NCI-H128 (cell line): ENCODE measurements at regions not wholly inside any gene's neighbourhood (a gene's known extent, or its start where the extent isn't known, plus 50 kb on each side); places are given as distances from the start of the nearest gene placed in this dataset.

Source experiments
- DNase-seq: peaks from one replicate; lab custom pipeline; 2025; ENCODE audit not compliant: unreplicated experiment; lab: John Stamatoyannopoulos, UW

DNA sequence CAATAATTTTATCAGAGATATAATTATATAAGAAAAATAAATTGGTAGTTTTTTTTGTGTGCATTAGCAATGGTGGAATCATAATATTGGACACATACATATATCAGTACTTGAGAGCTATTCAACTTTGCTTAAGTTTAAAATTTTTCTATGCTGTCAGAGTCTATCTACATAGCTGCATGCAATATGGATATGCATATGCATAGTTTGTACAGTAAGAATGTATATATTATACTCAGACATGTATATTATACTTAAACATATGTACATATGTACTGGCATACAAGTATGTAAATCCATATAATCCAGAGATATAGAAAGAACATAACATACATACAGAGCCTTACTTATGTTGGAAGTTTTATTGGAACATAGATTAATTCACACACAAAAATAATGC lies 1043.2 kb downstream of the EFNB2 start:
- no peak for DNase-seq

DNA sequence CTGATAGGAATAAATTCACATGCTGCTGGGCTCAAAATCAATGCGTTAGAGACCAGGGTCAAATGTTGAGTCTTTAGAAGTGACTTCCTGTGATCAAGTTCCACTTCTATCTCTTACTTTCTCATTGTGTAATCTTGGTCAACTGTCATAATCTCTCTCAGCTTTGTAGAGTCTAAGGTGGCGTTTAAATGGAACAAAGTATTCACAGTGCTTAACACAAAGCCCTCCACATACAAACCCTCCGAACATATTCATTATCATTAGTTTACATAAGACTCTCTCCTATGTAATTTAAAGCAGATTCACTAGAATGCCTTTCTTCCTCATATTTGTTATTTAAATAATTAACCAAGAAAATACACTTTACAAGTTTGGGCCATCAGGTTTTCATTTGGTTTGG lies 1044.1 kb downstream of the EFNB2 start:
- no peak for DNase-seq

DNA sequence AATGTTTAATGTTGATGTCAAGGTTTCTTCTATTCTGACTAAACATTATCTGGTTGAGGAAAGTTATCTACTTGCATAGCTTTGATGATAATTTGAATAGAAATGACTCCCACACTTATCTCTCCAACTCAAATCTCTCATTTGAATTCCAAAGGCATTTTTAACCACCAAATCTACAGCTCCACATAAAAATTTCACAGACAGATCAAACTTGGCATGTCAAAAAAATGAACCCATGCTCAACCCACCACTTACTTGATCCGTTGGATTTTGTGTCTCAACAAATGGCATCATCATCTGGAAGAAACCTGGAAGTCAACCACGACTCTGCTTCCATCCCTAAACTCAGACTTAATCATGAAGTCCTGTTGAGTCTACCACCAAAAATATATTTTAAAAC lies 1050.4 kb downstream of the EFNB2 start:
- DNase-seq, result no peak

DNA sequence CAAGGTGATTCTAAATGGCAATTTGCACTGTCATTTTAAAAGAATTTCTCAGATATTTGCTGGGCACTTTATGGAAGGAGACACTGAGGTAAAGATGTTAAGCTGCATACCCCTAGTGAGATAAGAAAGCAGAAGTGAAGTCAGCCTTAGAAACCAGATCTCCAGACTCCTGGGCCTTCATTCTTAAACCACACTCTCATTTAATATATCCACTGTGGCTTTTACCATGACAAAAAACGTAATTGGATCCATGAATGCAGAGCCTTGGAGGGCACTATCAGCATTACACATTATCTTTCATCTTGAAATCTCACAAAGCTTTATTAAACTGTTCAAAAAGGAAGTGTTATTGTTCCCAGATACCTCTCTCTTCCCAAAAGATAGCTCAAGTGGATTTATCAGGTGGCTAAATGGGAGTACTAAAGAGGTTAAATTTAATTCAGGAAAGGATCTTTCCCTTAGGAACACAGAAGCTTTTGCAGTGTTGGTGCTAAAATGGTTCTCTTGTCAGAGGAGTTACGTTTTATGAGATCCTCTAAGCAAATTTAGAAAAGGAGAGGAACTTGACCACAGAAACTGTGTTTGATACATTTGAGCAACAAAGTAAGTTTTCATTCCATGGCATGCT lies 1060.4 kb downstream of the EFNB2 start:
- no peak for DNase-seq

DNA sequence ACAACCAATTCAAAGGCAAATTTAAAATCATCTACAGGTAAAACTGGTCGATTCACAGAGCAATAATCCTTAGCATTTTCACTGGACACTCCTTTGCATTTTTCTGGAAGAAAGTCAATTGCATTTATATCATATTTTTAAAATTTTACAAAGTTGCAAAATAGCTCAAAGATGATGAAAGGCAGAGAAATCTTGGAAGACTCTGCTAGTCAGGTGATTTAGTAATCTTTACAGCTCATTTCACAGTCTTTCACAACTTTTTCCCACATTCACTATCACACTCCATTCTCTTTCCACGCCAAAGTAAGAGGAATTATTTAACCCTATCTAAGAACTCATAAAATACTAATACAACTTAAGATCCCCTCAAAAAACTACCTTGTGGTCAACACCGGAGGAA lies 1063.8 kb downstream of the EFNB2 start:
- no peak for DNase-seq

DNA sequence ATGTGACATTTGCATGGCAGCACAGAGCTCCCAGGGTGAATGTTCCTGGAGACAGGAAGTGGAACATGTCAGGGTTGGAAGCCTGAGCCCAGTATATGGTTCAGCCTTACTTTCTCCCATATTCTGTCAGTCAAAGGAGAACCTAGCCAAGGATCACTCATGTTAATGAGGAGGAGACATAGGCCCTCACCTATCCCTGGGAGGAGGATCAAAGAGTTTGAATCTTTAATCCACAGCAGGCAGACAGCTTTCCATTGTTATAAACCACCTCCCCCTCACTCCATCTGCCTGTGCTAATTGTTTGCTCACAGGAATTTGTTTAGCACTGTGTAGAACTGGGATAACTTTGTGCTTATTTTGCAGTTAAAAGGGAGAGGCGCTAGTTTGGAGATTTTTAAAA lies 1069.1 kb downstream of the EFNB2 start:
- DNase-seq, result no peak

DNA sequence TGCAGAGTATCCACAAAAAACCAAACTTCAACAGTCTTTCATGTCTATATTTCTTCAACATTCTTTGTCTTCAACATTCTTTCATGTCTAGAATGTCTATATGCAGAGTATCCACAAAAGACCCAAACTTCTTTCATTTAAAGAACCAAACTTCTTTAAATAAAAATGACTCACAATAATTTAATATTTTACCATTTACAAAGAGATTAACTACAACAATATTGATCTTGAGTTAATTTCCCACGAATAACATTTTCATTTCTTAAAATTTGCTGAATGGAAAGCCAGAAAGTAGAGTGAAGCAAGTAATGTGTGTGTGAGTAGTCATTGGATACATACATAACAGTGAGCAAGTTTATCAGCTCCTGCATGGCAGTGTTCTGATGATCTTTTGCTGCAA lies 1069.7 kb downstream of the EFNB2 start, which contains the start of gene DAOA:
Gene DAOA (plus strand): TSS at position 301 of the 400 bp plus-strand sequence.
- DNase-seq, result no peak

DNA sequence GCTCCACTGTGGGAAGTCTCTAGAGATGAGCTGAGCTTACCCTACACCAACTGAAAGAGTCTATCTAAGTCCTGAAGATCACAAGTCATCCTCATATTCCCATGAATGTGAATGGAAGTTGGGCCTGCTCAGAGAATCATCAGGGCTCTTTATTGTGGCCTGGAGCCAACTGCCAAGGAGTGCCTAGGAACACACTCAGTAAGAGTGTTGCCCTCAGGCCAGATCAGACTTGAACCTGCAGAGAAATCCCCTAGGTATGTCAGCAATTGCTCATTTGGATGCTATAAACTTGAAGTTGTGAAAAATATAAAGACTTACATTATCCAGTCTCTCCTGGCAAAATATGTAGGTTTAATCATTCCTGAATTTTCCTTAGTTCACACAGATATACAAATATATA lies 1070.2 kb downstream of the EFNB2 start:
- no peak for DNase-seq

DNA sequence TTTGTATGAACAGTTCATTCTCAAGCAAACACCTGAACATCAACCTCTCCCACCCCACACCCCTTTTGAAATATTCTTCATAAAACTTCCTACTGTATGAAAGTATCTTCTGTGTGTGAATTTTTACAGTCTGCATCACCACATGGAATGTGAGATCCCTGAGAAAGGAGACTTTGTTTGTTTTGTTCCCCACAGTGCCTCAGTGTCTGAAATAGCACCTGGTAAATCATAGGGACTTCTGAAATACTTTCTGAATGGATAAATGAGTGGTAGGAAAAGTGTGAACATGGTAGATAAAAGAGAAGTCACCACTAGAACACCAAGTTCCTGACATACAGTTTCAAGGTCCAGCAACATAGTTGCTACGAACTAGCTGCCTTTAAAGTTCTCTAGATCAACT lies 1071.2 kb downstream of the EFNB2 start:
- no peak for DNase-seq

DNA sequence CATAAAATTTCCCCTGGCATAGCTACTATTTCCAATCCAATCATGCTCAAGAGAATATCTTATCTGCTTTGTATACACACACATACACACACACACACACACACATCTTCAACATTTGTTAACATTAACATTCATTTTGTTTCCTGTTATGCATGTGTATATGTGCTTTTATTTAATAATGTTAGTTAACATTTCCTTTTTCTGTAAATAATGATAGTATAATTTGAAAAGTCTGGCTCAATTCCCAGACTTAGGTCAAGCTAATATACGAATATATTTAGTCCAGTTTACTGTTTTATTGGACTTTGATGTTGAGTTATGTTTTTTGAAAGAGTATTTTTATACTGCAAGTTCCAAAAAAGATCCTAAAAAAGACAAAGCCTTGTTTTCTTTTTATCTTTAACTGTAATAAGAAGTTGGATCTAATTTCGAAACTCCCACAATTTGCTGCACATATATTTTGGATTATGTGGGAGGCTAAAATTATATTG lies 1072.4 kb downstream of the EFNB2 start:
- DNase-seq, result no peak

DNA sequence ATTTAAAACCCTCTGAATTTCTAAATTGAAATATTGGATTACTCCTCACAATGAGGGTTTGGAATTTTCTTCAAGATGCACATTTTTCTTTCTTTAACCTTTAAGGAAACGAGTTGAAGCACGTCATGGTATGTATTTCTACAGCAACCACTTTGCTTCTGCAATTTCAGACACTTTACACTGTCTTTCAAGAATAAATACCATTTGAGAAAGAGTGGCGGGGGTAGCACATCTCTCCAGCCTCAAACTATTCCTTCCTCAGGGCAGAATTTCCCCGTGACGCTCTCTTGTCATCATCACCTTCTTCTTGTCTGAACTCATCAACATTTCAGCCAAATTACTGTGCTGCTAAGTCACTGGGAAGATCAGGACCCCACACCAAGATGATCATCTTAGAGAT lies 1073.4 kb downstream of the EFNB2 start:
- no peak for DNase-seq

DNA sequence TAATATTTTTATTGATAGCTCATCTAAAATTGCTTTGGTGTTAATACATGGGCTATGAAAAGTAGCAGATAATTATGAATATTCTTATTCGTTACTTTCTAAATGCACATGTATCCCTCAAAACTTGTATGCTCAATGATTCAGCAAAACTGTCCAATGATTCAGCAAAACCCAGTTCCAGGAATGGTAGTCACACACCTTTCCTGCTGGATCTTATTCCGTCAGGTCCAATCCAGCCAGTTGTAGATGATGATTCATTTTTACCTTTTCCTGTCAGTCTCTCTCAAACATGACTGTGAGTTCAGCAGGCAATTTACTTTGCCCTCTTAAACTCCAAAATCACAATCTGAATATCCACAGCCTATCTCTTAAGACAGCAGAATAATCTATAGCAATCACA lies 1082.6 kb downstream of the EFNB2 start:
- no peak for DNase-seq

DNA sequence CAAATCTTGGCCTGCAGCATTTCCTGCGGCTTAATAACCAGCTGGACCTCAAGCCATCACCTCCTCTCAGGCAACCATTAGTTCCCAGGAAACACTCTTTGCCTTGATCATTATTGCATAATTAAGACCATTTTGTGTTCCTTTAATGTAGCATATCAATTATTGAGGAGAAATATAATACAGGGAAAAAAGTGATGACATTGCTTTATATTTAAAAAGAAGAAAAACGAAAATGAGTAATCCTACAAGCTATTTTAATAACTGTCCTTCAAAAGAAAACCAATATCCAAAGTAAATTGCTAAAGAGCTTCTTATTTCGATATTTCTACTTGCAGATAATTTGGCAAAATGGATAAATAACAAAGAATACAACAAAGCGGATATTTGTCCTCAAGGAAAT lies 1084.7 kb downstream of the EFNB2 start:
- DNase-seq, result no peak

DNA sequence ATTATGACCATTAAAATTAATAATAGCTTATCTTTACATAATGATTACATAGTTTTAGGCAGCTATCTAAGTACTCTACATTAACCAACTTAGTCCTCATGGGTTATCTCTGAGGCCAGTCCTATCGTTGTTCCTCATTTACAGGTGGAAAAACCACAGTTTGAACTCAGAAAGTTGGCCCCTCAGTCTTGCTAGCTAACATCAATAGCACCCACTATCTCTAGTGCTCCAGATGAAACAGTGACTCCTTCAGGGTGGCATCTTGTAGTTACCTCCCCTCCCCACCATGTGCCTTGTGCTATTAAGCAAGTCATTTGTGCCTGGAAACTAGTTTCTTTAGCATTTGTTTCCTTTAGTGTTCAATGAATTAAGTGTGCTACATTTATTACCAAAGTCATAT lies 1086.7 kb downstream of the EFNB2 start:
- no peak for DNase-seq

DNA sequence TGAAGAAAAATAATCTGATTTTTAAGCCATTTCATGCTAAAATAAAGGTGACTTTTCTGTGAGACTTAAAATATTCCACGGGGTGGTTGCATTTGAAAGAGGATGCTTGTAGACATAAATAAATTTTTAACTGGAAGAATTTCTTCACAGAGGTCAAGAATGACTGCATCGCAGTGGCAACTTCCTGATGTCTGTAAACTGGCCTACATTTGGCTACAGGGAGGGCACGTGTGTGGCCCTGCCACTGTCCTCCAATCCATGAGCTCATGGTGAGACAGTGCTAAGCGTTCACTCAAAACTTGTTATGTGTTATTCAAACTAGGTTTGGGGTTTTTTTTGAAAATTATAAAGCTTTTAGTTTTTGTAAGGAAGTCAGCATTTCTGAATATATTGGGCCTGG lies 1089.3 kb downstream of the EFNB2 start:
- DNase-seq, result no peak

DNA sequence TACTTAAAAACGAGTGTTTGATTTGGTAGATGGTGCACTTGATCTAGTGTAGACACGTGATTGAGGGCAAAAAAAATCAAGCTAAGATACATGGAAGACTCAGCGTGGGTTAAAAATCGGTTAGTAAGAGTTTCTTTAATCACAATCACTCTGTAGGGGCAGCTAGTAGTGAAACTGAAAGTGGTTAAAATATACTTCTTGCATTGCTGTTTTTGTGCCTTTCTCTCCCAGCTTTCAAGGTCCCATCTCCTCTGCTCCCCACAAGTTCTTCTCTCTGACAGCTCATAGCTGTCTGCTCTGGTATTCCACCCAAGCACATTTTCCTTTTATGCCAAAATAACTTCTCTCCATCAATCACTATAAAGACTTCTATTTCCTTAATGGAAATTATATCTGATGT lies 1089.7 kb downstream of the EFNB2 start:
- DNase-seq, result no peak

DNA sequence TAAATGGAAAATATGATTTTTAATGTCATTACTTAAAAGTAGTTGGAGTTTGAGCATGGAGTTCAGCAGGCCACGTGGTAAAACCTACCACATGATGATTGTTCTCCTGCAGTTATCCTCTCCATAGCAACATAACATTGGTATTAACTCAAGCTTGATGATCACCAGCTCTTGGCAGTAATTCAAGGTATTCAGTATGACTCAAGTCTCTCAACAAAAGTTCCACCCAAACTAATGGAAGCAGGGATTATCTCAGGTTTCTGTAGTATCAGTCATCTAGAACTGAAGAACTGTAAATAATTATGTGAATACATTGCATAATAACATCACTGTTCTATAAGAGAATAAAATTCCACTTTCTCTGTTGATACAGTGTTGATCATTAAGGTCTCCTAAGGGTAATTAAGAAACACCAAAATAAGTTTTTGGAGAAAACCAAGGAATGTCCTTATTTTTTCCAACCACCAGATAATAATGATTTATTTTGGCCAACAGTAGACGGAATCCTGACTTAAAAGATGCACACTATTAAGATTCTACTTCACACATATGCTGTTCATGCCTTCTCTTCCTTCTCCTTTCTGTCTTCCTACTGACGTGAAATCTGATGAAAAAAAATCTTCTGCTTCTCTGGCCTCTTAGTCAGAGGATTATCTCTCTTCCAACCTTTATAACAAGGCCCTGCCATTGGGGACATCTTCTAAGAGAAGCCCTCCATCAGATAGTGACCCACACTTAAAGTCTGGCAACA lies 1092.3 kb downstream of the EFNB2 start:
- no peak for DNase-seq

DNA sequence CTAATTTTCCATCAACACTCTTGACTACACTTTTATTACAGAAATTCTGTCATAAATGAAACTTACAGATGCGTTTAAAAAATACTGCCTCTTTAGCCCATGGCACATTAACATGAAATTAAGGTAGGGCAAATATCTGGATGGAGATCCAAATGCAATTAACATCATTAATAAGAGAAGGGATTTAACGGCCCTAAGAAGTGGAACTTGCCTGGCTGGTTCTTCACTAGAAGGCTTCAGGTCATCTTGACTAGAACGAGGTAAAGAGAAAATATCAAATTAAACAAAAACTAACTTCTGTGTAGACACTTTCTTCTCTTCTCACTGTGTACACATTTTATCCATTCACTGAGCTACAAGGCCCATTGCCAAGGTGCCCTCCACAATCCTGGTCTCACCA lies 1093.4 kb downstream of the EFNB2 start:
- DNase-seq, result no peak

DNA sequence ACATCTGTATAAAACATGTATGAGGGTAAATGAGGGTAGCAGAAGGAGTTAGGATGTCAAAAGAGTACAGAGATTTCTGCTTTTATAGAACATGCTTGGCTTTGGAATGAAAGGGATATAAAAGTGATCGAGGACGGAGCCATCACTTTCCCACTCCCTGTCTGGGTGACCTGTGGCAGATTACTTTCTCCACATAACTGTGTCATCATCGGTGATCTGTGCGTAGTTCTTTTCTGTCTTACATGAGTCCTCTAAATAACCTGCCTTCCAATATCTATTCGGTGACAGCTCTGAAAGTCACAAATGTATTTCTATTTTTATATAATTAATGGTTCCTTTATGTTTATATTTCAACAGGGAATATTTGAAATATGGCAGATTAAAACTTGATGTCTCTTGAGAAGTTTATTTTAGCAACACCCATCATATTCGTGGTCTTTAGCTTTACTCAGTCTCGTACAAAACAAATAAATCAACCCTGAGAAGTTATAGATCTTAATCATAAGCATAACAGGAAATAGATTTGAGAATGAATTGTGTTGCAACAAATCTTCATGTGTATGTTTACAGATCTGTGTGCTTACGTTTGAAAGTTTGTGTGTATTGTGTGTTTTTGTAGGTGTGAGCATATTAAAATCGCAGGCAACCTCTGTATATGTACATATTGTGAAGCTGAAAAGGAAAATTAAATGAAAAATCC lies 1094.3 kb downstream of the EFNB2 start:
- no peak for DNase-seq

DNA sequence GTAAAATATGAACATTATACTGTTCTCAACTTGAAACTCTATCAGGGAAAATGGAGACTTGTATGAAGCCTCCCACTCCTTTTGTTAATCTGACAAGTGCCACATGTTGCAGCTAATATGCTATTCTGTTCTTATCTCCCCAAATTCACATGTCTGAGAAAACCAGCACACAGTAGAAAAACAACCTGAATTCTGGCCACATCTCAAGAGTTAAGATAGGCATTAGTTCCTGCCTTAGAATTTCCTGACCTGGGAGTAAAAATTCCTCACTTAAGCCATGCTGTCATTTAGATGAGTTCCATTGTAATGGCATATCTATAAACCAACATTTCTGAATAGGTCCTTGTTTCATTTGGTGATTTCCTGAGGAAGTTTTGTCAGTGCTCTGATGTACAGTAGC lies 1098.5 kb downstream of the EFNB2 start:
- no peak for DNase-seq

DNA sequence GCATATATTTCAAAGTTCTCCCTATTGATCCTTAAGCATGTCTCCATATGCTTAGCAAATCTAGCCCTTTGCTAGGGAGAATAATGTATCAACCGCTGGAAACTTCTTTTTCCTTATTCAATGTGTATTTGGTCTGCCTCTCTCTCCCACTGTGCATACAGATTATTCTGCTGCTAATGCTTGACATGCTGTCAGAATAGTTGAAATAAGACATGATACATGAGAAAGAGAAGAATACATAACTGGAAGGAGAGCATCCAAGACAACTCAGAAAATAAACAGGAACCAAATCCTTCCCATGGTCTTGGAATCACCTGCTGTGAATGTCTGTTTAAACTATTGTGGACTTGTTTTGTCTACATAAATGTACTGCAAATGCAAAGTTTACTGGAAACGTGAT lies 1103.0 kb downstream of the EFNB2 start:
- no peak for DNase-seq

DNA sequence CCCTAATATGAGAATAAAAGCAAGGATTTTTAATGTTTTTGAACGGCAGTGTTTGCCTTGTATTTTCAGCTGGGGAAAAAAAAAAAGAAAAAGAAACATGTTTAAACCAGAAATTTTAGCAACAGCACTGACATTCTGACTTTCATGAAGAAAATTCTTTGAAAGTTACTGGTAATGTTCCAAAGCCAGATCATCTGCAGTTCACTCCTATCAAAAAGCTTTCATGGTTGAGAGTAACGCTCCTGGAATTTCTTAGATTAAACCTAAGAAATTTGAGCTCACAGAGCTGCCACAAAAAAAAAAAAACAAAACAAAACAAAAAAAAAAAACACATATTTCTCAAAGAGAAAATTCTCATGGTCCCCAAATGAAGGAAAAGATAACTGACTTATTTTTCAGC lies 1106.7 kb downstream of the EFNB2 start:
- DNase-seq, result no peak
